Left kidney (tissue), 1 donor: ENCODE measurements at regions not wholly inside any gene's neighbourhood (a gene's known extent, or its start where the extent isn't known, plus 50 kb on each side); places are given as distances from the start of the nearest gene placed in this dataset.

Experiments
- DNase-seq: peaks from one replicate; pipeline ENCODE4 v3.0.0-alpha.2; 2013

- no peak for DNase-seq
Measured at GRCh38 chr6:41429506-41430504, 94.4 kb downstream of the NCR2 start.

GRCh38 chr6:41430875-41431274, 95.5 kb downstream of the NCR2 start:
- DNase-seq: no peak

GRCh38 chr6:41432280-41432679, 96.9 kb downstream of the NCR2 start:
- DNase-seq: no peak

GRCh38 chr6:41434803-41435481, 99.5 kb downstream of the NCR2 start:
- DNase-seq: no peak

- DNase-seq: no peak
Measured at GRCh38 chr6:41437604-41438003, 102.2 kb downstream of the NCR2 start.

GRCh38 chr6:41438746-41439145, 103.3 kb downstream of the NCR2 start:
- no peak for DNase-seq

- no peak for DNase-seq
Measured at GRCh38 chr6:41439524-41440418, 104.4 kb downstream of the NCR2 start.

GRCh38 chr6:41440958-41441357, 105.2 kb upstream of the FOXP4 start:
- DNase-seq: no peak

- DNase-seq: no peak
Measured at GRCh38 chr6:41441598-41442351, 104.4 kb upstream of the FOXP4 start.

- DNase-seq: no peak
Measured at GRCh38 chr6:41442352-41442672, 103.9 kb upstream of the FOXP4 start.

GRCh38 chr6:41442800-41443501, 103.2 kb upstream of the FOXP4 start:
- peak; percentile 94 for DNase-seq

GRCh38 chr6:41443616-41444525, 102.3 kb upstream of the FOXP4 start:
- DNase-seq: no peak

GRCh38 chr6:41445261-41445660, 100.9 kb upstream of the FOXP4 start:
- no peak for DNase-seq

GRCh38 chr6:41446132-41446531, 100.0 kb upstream of the FOXP4 start:
- no peak for DNase-seq

- DNase-seq: no peak
Measured at GRCh38 chr6:41446907-41447545, 99.2 kb upstream of the FOXP4 start.

- DNase-seq: no peak
Measured at GRCh38 chr6:41448256-41448655, 97.9 kb upstream of the FOXP4 start.

GRCh38 chr6:41449399-41450245, 96.6 kb upstream of the FOXP4 start:
- no peak for DNase-seq

- DNase-seq: no peak
Measured at GRCh38 chr6:41450581-41450980, 95.6 kb upstream of the FOXP4 start.
